ENCODE measurements at regions not wholly inside any gene's neighbourhood (a gene's known extent, or its start where the extent isn't known, plus 50 kb on each side); places are given as distances from the start of the nearest gene placed in this dataset.

DNA sequence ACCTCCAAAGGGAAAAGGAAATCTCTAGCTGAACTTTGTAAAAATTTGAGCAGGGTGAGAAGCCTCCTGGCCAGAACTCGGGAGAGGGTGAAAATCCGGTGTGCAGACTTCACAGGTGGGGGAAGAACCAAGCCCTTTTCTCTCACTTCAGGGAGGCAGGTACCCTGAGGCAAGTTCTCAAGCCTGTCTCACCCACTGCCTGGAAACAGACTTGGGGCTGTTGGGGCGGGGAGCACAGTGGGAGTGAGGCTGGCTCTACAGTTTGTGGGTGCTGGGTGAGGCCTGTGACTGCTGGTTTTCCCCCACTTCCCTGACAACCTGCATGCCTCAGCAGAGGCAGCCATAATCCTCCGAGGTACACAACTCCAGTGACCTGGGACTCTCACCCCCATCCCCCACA, 187.1 kb downstream of the KIF4B start:
- no peak for DNase-seq (ENCODE audit: low read depth in 2 of 2)

DNA sequence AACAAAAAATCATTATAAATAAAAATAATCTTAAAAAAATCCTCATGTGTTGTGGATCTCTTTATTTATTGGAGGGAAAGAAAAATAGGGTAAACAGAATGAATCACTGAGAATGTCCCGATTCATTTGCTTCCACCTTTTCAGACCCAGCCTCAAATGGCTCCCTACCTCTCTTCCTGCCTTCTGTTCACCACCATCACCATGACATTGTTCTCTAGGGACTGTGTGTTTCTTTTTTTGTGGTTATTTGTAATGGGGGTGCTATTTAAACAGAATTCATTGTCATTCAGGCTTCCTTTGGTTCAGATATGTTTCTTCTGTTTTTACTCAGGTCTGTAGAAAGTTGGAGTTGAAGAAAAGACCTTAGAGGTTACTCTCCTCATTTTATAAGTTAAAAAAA, 198.2 kb downstream of the KIF4B start:
- no peak for DNase-seq (ENCODE audit: low read depth in 2 of 2)

DNA sequence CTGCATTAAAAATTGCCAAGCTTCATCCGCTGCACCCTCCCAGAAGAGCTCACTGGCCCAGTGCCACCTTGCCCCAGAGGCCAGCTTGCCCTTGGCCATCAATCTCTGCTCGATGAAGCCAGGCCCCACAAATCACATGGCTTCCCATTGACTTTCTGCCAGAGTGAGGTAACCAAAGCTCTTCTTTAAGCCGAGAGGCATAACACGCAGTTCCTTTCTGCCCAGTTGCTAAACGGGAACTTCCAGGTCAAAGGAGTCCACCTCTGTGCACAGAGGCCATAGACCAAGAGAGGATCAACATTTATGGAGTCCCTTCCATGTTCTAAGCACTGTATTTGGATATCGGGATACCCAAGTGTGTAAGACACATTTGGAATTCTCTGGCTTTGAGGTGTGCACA, 208.8 kb downstream of the KIF4B start:
- DNase-seq (ENCODE audit: low read depth in 2 of 2) = no peak

DNA sequence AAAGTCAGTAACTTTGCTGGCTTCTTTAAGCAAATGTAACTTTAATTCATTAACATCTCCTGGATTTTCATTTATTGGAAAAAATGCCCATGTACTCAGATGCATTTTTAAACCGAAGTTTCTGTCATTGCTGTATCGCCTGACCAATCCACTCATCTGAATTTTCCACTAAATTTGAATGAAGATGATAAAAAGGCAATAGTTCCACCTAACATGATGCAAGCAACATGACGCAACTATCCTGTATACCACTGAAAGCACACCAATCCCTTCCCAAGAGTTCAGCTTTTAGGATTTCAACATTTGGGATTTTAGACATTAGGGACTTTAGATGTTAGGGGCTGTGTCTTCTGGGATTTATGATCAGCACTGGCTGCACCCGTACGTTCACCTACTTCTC, 215.6 kb downstream of the KIF4B start:
- DNase-seq (ENCODE audit: low read depth in 2 of 2) = no peak

DNA sequence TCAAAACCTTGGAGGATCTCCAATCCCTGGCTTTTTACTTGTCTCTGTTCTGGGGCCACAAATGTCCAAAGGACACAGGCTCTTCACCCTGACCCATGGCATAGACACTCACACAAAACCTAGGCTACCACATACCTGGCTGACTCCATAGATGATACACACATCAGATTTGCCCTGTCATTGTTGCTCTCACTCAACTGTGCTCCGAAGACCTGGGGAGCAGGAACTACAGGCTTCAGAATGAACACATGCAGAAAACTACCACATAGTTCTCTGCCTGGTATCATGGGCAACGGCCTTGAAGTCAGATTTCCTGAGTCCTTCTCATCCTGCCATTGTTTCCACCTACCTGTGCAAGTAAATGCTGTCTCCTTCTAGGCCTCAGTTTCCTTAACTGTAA, 226.2 kb downstream of the KIF4B start:
- no peak for DNase-seq (ENCODE audit: low read depth in 2 of 2)

DNA sequence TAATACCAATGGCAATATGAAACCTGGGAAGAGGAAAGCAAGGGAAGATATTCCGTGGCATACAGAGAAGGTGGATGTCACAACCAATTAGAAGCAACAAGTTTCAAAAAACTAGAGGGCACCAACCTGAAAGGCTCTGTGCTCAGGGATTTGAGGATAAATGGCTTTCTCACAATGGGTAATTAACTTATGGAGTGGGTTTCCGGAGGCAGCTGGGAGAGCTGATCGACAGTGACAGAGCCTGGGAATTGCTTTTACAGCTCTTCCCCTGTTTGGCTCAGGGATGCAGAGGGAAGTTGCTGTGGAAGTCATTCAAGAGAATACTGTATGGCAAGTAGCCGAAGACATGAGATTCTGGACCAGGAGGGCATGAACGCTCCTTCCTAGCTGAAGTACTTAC, 237.0 kb downstream of the KIF4B start:
- no peak for DNase-seq (ENCODE audit: low read depth in 2 of 2)

DNA sequence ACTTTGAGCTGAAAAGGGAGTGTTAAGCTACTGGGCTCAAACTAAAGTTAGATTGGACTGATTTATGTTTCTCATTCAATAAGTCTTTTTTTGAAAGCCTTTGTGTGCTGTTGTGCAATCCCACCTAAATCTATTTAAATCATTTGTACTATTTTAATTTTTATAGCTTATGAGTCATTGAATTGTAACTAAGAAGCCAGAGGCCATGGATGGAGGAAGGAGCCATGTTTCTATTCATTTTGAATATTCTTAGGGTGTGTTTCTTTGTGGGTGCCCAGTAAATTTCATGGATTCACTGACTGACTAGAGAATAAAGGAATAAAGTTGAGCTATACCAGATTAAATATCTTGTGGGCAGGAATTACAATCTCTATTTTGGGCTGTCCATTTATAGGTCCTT, 238.5 kb downstream of the KIF4B start:
- no peak for DNase-seq (ENCODE audit: low read depth in 2 of 2)

DNA sequence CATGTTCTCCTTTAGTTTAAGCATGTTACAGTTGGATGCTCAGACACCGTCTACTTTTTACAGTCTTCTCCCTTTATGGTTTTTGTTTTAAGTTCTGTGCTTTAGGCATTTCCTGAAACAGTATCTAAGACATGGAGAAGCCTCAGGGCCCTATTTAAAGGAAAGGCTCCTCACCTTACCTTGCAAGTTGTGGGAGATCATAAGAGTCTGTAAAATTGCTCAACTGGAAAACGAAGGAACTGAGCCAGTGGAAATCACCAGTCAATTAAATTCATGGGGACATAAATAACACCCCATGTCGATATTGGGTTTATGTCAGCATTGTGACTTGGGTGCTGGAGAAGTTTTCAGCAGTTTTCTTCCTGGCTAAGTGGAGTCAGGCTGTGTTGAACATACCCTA, 239.2 kb downstream of the KIF4B start:
- DNase-seq (ENCODE audit: low read depth in 2 of 2) = no peak

DNA sequence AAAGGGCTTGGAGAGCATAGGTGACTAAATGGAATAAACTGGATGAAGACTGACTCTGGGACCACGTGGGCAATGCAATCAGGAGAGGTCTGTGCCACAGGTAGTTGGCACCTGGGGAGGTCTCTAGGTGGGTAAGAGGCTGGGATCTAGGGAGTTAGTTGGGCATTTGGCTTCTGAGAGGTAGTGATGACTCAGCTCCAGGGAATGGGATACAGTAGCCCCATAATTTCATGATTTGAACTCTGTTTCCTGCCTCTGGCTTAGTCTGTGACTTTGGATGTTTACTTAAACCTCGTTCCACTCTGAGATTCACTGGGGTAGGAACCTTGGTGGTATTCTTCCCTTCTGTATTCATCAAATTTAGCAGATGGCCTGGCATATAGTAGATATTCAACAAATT, 240.8 kb downstream of the KIF4B start:
- no peak for DNase-seq (ENCODE audit: low read depth in 2 of 2)

DNA sequence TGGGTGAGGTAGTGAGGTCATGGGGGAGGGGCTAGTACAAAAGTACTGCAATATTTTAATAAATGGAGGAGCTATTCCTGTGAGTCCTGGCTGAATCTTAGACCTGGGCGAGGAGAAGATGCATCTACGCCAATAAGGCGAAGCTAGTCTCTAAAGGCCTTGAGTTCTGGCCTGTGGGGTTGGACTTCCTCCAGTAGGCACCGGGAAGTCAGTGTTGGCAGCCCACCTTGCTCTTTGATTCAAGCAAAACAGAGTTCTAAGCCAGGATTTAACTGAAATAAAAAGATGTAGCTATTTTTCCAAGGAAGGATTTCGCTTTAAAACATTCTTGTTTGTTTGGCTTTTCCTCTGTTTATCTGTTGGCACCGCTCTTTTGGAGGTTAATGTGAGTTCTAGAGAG, 244.6 kb downstream of the KIF4B start:
- DNase-seq (ENCODE audit: low read depth in 2 of 2) = no peak

DNA sequence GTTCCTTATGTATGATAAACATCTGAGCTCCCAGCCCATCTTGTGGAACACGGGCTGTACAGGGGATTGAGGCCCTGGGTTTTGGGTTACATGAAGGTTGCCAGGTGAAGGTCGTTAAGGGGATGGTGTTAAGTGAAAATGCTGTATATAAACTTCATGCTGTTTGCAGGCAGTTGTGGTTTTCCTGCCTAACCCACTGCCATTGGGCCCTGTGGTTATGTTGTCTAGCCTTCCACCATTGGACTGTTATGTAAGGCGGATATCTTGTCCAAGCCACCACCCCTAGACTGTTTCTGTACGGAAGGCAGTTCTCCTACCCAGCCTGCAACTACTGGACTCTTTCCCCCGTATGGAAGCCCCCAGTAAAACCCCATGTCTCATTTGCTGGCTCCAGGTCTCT, 246.1 kb downstream of the KIF4B start:
- no peak for DNase-seq (ENCODE audit: low read depth in 2 of 2)

DNA sequence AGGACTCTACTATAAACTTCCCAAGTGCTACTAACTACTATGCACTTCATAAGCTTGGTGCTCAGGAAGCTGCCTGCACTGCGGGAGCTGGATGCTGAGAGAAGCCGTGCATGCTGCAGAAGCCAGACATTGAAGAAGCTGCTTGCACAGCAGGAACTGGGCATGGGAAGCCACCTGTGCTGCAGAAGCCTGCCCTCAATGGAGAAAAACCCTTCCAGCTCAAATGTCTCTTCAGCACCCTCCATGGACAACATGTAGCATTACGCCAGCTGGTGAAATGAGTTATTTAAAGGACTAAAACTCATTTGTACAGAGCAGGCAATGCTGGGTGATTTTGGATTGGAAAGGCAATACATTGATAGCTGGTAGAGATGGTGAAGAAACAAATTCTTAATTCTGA, 247.2 kb downstream of the KIF4B start:
- no peak for DNase-seq (ENCODE audit: low read depth in 2 of 2)

DNA sequence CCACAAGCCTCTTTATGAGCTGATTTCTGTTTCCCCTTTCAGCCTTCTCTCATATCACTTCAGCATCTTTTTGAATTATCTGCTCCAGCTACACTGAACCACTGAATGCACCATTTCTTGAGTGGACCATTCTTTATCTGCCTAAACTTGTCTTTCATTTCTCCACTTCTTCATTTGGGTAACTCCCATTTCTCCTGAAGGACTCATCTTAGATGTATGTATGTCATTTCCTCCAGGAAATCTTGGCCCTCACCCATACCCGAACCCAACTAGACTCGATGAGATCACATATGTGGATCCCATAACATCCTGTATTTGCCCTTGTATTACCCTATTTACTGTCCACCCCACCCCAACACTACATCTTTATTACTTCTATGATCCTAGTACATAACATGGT, 249.8 kb downstream of the KIF4B start:
- DNase-seq (ENCODE audit: low read depth in 2 of 2) = no peak

DNA sequence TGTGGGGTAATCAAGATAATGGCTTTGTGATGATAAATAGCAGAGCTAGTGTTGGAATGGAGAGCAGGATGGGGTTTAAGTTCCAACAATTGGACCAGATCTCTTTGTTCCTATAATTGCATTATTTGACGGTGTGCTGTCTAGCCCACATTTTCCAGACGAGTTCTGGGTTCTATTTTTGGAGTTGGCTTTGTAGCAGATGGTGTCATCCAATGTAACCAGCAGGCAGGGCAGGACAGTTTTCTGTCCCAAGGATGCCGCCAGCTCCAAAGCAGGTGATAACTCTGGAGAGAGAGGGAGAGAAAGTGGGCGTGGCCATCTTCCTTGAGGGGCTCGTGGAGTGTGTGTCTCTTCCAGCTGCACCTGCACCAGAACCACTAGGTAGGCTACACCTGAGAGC, 251.3 kb downstream of the KIF4B start:
- no peak for DNase-seq (ENCODE audit: low read depth in 2 of 2)

DNA sequence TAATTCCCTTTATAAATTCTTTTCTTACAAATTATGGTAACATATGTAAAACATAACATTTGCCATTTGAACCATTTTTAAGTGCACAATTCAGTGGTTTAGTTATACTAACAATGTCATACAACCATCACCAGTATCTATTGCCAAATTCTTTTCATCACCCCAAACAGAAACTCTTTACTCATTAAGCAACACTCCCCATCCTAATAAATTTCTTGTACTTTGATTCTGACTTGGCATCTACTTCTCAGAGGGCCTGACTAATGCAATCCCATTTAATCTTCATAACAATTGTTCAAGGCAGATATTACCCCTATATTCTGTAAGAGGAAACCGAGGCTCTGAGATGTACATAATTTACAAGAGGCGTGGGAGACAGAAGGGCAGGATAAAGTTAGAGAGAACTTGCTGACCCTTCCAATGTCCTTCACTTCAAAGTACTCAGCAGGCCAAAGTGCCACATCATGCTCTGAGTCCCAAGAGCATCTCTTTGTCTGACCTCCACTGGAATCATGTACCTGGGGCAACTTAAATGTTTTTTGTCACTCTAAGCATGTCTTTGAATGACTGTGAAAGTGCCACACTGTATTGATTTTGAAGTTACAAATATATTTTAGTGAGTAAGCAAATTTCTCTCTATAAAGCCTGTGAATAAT, 255.3 kb downstream of the KIF4B start:
- DNase-seq (ENCODE audit: low read depth in 2 of 2) = no peak

DNA sequence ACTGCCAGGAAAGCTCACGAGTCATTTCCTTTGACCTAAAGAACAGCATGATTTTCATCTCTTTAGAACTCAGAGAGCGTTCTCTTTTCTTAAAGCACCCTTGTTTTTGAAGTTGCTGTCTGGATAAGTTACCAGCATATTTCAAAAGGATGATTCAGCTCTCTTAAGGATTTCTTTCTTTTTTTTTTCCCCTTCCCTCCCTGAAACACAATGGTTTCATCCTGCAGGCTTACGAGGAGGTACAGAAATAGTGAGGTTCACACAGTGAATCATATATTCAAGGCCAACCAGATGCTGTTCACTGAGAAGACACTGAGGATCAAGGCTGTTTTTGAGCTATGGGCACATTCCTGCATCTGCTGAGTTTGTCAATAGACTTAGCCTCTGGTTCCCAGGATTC, 257.2 kb downstream of the KIF4B start:
- no peak for DNase-seq (ENCODE audit: low read depth in 2 of 2)

DNA sequence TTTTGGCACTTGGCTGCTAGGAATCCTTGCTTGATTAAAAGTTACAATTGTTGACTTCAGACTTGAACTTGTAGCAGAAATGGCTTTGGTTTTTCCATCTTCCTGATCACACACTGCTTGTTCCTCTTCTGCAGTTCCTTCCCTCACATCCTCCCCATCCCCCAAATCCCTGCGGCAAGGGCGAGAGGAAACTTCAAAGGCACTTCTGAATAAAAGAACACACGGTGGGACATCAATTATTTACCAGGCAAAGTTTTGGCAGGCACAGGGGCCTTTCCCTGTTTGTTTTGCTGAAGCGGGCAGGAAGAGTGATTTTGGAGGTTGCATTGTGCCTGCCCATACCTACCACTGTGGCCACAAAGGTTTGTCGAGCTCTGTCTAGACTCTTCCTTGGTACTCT, 260.9 kb downstream of the KIF4B start:
- no peak for DNase-seq (ENCODE audit: low read depth in 2 of 2)

DNA sequence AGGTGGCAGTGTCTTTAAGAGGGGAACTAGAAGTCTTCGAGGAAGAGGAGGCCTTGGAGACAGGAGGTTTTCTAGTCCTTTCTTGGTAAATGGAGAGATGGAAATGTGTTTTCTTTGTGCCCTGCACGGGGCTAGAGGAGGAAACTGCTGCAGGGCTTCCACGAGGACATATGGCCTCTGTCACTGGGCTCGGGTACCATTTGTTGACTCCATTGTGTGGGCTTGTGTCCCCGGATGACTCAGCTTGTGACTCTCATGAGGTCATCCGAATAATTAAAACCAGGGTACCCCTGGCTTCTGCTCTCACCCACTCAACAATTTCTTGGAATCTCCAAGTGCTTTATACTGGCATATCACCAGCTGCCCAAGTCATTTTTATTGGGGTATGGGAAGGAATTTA, 261.7 kb downstream of the KIF4B start:
- no peak for DNase-seq (ENCODE audit: low read depth in 2 of 2)

DNA sequence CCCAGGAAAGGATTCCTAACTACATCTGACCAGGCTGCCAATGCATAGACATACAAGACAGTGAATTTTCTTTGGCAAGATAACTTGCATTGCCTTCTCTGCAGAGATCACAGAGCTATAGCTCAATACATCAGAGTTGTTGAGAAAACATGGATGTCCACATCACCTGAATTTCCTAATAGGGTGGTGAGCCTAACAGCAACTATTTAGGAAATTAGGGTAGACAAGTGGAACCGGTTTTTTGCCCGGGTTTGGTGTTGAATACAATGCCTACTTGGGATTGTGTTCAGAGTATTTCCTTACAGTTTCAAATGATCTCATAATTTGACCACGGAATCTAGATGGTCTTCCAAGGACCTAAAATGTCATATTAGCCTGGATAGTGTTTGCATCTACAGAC, 262.7 kb downstream of the KIF4B start:
- DNase-seq (ENCODE audit: low read depth in 2 of 2) = no peak

DNA sequence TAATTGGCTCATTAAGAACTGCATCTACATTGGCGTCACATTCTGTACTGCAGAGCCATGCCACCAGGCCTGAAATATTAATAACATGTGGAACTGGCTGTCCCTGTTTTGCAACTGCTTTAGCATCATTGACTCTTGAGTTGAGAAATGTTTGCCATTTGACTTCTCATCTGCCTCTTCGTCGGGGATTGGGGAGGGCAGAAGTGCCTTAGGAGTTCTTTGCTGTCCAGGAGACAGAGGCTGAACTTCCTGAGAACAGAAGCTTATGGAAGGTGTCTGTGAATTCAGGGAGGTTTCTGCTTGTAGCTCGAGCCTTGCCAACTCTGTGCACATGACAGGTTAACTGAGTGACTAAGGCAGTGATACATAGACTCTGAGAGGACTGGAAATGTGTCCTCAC, 265.0 kb downstream of the KIF4B start:
- no peak for DNase-seq (ENCODE audit: low read depth in 2 of 2)

DNA sequence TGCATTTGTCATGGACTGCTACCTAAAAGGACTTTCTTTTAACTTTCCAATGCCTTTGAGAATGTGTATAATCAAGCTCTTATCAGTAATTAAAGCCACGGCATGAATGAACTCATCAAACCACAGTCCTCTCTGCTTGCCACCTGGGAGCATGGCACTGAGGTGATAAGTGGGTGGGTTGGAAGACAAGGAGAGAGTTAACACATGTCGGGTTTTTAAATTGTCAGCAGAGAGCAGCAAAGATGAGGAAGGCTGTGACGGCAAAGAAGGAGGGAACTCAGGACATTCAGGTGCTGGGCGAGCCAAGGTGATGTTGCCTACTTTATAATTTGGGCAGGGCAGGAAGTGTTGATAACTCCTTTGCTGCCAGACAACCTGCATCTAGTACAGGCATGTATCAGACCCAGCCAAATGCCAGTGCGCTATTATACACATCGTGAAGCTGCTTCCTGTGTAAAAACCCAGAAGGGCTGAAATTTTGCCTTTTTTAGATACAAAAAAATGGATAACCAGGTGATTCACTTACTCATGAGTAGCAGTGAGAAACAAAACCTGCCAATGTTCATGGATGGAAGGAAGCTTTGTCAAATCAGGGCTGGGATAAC, 269.1 kb downstream of the KIF4B start:
- DNase-seq (ENCODE audit: low read depth in 2 of 2) = no peak

DNA sequence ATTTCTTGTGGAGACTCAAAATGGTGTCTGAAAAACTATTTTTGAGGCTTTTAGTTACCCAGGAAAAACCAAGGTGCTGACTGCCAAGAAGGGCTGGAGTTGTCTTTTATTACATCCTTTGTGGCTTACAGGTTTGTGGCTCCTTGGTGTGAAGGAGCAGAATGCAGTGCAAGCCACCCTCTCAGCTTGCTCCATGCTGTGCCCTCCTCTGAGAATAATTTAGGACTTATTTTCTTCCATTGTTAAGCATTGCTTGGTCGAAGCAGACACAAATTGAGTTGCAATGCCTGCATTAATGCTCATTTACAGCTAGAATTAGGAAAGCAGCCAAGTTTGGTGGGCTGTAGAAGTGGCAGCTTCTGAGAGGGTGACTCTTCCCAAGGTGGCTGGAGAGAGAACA, 272.2 kb downstream of the KIF4B start:
- DNase-seq (ENCODE audit: low read depth in 2 of 2) = no peak

DNA sequence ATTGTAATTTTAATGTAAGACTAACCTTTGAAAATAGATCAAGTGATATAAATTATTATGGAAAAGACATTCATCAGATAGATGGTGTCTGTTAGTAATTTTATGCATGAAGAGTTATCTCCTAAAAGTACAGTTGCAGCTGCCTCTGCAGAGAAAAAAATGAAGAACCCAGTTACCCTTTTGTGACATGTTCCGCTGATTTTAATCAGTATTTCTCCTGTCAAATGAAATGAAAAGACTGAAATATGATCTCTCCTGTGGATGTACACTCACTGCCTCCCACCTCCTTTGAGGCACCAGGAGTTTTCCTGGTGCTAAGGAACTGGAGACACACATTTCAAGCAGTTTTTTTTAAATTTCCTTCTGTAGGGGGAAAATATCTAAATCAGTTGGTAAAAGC, 277.4 kb downstream of the KIF4B start:
- no peak for DNase-seq (ENCODE audit: low read depth in 2 of 2)

DNA sequence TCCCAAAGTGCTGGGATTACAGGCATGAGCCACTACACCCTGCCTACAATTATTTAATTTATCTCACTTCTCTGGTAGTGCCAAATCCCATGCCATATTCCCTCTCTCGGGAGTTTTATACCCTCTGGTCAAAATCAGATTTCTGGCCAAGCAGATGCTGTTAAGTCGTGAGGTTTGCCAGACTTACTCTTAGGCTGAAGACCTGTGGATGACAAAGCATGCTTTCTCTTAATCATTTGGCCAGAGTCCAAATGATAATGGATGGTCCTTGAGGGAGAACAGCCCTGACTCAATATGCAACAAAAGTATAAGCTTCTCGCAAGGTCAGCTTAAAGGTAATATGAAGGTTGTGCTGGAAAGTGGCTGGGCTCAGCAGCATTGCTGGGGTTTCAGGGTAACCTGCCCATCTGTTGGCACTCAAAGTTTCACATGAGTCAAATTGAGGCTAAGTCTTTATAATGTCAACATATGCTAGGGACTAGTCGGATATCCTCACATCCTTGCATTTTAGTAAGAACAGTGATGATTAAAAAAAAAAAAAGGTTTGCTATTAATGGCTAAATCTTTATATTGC, 280.1 kb downstream of the KIF4B start:
- no peak for DNase-seq (ENCODE audit: low read depth in 2 of 2)
